ENCODE measurements at regions not wholly inside any gene's neighbourhood (a gene's known extent, or its start where the extent isn't known, plus 50 kb on each side); places are given as distances from the start of the nearest gene placed in this dataset.

DNA sequence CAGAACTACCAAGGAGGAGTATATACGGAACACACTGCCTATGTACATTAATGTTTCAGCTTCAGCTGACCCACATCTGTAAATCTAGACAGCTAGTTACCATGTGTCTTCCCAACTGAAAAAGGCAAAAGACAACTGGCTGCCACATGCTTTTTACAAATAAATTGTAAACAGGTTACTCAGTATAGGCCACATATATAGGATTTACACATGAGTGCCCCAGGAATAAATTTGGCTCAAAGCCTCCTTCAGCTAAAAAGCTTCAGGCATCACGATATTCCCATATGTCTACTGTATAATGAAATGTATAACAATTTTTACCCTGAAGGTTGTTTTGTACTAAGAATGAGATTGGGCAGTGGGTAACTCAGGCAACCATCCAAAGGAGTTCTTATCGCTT is 175.9 kb upstream of the BMP4 start:
- no peak for DNase-seq

DNA sequence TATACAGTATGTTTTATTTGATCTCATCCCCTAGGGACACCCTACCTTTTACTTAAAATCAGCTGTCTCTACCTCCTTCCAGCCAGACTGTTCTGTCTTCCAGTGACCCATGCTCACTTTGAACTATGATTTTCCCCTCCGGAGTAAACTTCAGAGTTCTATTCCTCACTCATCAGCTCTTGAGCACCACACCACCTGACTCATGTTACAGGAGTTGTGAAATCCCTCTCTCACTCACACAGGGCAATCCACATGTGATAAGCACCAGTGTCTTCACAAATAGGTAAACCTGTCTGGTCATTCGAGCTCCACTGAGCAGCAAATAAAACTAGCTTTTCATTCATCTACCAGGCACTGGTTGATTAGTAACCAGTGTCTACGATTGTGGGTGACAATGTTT is 177.3 kb upstream of the BMP4 start:
- peak; percentile 76 for DNase-seq

- DNase-seq = no peak
These were observed 179.2 kb upstream of the BMP4 start for GRCh38 chr14:54135804-54136280.

- no peak for DNase-seq
These were observed 180.4 kb upstream of the BMP4 start for GRCh38 chr14:54136894-54137613.

DNA sequence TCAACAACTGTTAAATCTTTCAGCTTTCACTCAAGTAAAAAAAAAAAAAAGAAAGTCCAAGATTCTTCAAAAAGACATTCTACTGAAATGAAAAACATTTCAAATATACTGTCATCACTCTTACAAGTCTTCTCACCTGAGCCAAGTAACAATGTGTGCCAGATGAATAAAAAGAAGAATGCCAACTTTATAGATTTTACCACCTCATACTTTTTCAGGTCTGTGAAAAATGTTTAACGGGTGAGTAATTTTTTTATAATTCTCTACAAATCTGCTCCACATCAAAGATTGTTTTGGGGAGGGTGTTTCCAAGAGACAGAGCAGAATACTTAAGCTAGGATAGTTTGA is 181.0 kb upstream of the BMP4 start:
- DNase-seq = no peak

- DNase-seq = no peak
These were observed 181.4 kb upstream of the BMP4 start for GRCh38 chr14:54138024-54138353.

DNA sequence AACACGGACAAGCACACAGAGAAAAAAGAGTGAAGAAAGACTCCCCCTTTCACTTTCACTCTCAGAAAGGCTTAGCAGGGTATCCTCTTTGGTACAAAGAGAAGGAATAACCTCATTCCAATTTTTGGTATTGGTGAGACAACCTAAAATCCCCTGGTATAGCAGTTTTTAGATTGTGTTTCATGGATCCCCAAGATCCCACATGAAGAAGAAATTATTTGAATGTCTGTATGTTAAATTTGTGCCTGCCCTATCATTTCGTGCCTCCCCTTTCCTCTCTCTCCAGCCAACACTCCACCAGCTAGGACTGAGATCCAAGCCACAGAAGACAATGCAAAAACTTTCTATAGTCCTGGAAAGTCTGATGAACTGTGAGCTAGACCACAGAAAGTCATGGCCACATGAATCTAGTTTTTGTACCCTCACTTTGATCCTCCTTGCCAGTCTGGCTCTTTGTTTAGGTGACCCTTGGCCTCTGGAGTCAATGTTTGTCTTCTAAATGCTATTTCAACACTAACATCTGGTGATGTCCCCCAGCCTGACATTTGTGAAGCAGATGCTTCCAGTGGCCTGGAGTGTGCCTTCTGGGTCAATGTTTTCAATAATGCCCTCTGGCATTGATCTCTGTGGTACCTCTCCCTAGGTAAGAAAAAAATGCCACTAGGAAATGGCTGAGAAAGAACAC is 181.9 kb upstream of the BMP4 start:
- DNase-seq = peak; percentile 94

- no peak for DNase-seq
These were observed 183.9 kb upstream of the BMP4 start for GRCh38 chr14:54140551-54140950.

- DNase-seq = no peak
These were observed 190.0 kb upstream of the BMP4 start for GRCh38 chr14:54146601-54147000.

GRCh38 chr14:54147282-54147681 is 190.7 kb upstream of the BMP4 start:
- peak; percentile 41 for DNase-seq

- DNase-seq = no peak
These were observed 191.1 kb upstream of the BMP4 start for GRCh38 chr14:54147758-54148157.

GRCh38 chr14:54148251-54148650 is 191.6 kb upstream of the BMP4 start:
- no peak for DNase-seq

DNA sequence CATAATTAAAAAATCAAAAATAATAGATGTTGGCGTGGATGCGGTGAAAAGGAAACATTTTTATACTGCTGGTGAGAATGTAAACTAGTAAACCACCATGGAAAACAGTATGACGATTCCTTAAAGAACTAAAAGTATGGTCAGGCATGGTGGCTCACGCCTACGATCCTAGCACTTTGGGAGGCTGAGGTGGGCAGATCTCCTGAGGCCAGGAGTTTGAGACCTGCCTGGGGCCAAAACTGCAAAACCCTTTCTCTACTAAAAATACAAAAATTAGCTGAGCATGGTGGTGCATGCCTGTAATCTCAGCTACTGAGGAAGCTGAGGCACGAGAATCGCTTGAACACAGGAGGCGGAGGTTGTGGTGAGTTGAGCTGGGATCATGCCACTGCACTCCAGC is 195.7 kb upstream of the BMP4 start:
- DNase-seq = no peak

GRCh38 chr14:54166049-54166950 is 209.7 kb upstream of the BMP4 start:
- no peak for DNase-seq

DNA sequence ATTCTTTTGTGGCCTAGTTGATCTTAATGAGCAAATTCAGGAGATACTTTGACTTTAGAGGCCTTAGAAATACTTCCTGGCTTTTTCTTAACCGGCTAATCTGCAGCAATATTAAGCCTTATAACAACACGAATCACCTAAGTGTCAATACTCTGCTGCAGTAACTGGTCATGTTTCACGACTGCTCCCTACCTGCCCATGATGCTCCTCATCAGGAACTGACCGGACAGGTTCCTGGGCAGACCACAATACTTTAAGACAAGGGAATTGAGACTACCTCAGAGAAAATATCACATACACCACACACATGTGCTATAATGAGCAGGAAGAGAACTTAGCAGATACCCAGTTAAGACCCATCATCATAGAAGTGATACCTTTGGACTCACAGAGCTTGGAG is 211.9 kb upstream of the BMP4 start:
- DNase-seq = no peak

DNA sequence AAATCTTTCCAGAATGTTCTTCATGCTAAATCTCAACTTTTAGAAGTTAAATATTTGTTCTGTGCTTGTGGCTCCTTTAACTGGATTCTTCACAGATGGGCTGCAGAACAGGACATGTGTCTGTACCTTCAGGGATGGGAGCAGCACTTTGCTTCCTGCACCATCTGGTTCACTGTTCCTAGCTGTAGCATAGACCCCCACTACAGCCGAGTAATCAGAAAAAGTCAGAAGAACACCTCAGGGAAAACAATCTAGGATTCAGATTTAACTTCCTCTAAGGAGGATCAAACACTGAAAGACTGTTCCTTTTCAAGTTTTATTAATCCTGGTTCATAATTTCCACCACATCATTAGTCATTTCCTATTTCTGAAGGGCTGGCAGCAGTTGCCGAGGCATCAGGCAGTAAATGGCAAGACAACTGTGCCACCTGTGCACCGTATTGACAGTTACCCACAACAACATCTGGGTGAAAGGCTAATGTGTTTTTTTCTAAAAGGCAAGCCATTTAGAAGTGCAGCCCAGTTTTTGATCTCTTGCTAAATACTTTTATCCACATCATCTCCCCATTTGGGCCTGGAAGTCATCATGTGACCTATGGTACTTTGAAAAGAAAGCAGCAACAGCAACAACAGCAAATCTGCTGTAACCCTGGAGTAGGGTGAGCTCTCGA is 212.8 kb upstream of the BMP4 start:
- DNase-seq = peak; percentile 93

- DNase-seq = peak; percentile 27
These were observed 213.7 kb upstream of the BMP4 start for GRCh38 chr14:54170301-54170700.

DNA sequence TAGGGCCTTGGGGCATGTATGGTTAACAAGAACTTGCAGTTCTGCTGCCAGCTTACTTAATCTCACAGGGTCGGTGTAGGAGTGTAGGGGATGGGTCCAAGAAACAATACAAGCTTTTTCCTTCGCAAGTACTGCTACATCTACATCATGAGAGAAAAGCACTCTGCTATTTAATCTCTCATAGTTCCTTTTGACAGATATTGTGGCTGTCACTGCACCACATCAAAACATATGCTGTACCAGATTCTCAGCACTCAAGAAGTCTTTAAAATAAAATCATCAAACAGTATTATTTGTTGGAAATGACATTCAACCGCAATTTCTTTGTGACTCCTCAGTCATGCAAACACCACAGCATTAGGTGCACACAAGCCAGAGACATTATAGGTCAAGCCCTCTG is 215.5 kb upstream of the BMP4 start:
- DNase-seq = no peak

- DNase-seq = no peak
These were observed 215.9 kb upstream of the BMP4 start for GRCh38 chr14:54172562-54172961.

- peak; percentile 92 for DNase-seq
These were observed 217.2 kb upstream of the BMP4 start for GRCh38 chr14:54173802-54174201.

DNA sequence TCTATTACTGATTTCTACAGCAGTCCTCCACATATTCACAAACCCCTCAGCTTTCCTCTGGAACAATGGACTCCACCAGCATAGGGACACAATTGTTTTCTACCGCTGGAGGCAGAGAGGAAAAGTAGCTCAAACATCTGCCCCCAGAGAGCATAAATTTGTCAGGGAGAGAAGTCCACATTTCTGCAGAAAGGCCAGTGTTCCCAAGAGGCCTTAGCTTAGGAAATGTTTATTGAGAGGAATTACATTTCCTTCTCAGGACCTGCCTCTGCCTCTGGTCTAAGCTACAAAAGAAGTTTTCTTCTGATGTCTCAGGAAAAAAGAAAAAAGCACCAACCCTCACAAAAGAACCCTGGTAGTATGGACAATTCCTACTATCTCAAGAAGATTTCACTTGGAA is 217.8 kb upstream of the BMP4 start:
- DNase-seq = peak; percentile 73

- peak; percentile 91 for DNase-seq
These were observed 218.8 kb upstream of the BMP4 start for GRCh38 chr14:54175298-54175942.

- DNase-seq = peak; percentile 18
These were observed 219.8 kb upstream of the CDKN3 start for GRCh38 chr14:54177019-54177418.

Measured in NCI-H69 (cell line).